Common myeloid progenitor, CD34-positive (primary cell): ENCODE measurements at regions not wholly inside any gene's neighbourhood (a gene's known extent, or its start where the extent isn't known, plus 50 kb on each side); places are given as distances from the start of the nearest gene placed in this dataset.

Source experiments
- CTCF ChIA-PET: fragments of 350-600 bp; sonication (Branson Sonifier 250); formaldehyde crosslinking; loops from one replicate; lab custom pipeline; 2021; ENCODE audit warnings: antibody characterized with exemption; lab: Charles Lee
- POLR2A ChIA-PET: fragments of 350-600 bp; sonication (Branson Sonifier 250); formaldehyde crosslinking; loops from one replicate; lab custom pipeline; 2021; ENCODE audit warnings: antibody characterized with exemption; lab: Charles Lee
- DNase-seq, 3 donors: peaks; one replicate each; pipeline versions ENCODE4 v3.0.0 to v3.0.0-alpha.2; 2013
- H3K27ac ChIP-seq, 2 experiments: 1 replicate in 1 of 2; 2 replicates in 1 of 2; pipeline ENCODE4 v1.7.0; 2013; ENCODE audit warnings: inconsistent platforms in 2 of 2, low read length in 2 of 2, mild to moderate bottlenecking in 2 of 2, low read depth in 1 of 2, moderate library complexity in 1 of 2; ENCODE audit not compliant: severe bottlenecking in 2 of 2, insufficient read depth in 1 of 2, poor library complexity in 1 of 2
- H3K27me3 ChIP-seq, 5 experiments: replicated peaks in 2 of 5; 1 replicate in 3 of 5; 2 replicates in 2 of 5; pipeline versions ENCODE4 v1.6.1 to v1.7.0; 2013; ENCODE audit warnings: low read length in 4 of 5, mild to moderate bottlenecking in 2 of 5, moderate library complexity in 2 of 5, inconsistent platforms in 1 of 5; ENCODE audit not compliant: insufficient read depth in 5 of 5, control insufficient read depth in 4 of 5
- H3K36me3 ChIP-seq, 4 experiments: 1 replicate in 2 of 4; 2 replicates in 2 of 4; pipeline versions ENCODE4 v1.6.1 to v1.7.0; 2013; ENCODE audit warnings: low read length in 3 of 4, control low read depth in 1 of 4, mild to moderate bottlenecking in 1 of 4; ENCODE audit not compliant: control insufficient read depth in 4 of 4, insufficient read depth in 4 of 4
- H3K4me1 ChIP-seq, 4 experiments: 1 replicate in 3 of 4; 2 replicates in 1 of 4; pipeline versions ENCODE4 v1.6.1 to v1.7.1; 2013; ENCODE audit warnings: low read length in 3 of 4, mild to moderate bottlenecking in 3 of 4, control low read depth in 1 of 4, inconsistent platforms in 1 of 4, moderate library complexity in 1 of 4; ENCODE audit not compliant: control insufficient read depth in 4 of 4, insufficient read depth in 4 of 4; ENCODE audit errors: control extremely low read depth in 1 of 4
- H3K4me3 ChIP-seq, 7 experiments: 1 replicate in 4 of 7; 2 replicates in 3 of 7; pipeline versions ENCODE4 v1.5.1 to v1.7.0; 2013; ENCODE audit warnings: mild to moderate bottlenecking in 7 of 7, low read length in 6 of 7, moderate library complexity in 6 of 7, inconsistent platforms in 2 of 7, low read depth in 2 of 7, control low read depth in 1 of 7; ENCODE audit not compliant: insufficient read depth in 4 of 7, control insufficient read depth in 1 of 7; ENCODE audit errors: extremely low read depth in 1 of 7
- H3K9me3 ChIP-seq, 5 experiments: 1 replicate in 4 of 5; 2 replicates in 1 of 5; pipeline versions ENCODE4 v1.6.1 to v1.7.1; 2013; ENCODE audit warnings: low read length in 4 of 5, mild to moderate bottlenecking in 2 of 5, inconsistent platforms in 1 of 5, low read depth in 1 of 5, moderate library complexity in 1 of 5; ENCODE audit not compliant: control insufficient read depth in 4 of 5, insufficient read depth in 2 of 5; ENCODE audit errors: control extremely low read depth in 1 of 5
- whole genome bisulfite sequencing: methylation state at CpG from one replicate; pipeline ENCODE4 v1.1.5; 2013; ENCODE audit not compliant: insufficient coverage; 5-methylcytosine and 5-hydroxymethylcytosine counted together

DNA sequence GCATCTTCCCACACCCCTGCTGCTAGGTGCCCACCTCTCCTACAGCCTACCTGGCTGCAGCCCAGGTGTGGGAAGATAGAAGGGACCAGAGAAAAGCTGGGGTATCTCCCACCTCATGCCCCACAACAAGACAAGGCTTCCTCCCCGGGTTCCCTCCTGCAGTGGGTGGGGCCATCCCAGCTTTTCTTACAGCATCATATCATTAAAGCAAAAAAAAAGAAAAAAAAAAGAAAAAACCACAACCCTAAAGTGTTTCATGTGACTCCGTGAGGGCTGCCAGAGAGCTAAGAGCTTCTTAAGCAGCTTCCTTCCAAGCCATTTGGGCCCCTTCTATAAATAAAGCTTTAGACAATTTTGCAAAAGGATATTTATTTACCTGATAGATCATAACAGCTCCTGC, 455.4 kb upstream of the TSHZ3 start:
- WGBS = 40% methylated on average over 1 of the region's 2 CpGs
- DNase-seq = peak in 2 of 3 donors; percentile 5 to 17
- Histone ChIP-seq H3K9me3 (no peaks in the 10 kb centered on the region), H3K4me3 (no peak overlapping the region), H3K4me1 (peaks cover 0 to 8% (median 0%) of the 10 kb centered on the region in 4 experiments), H3K27me3 (no peaks in the 10 kb centered on the region), H3K36me3 (no peaks in the 10 kb centered on the region), H3K27ac (no peak overlapping the region)
- POLR2A ChIA-PET = no interaction called here
- CTCF ChIA-PET = interaction anchor here (1.0 kb wide), 1 partner anchor 240 kb away, joined by 4 read pairs; no protein-coding TSS in a partner anchor

DNA sequence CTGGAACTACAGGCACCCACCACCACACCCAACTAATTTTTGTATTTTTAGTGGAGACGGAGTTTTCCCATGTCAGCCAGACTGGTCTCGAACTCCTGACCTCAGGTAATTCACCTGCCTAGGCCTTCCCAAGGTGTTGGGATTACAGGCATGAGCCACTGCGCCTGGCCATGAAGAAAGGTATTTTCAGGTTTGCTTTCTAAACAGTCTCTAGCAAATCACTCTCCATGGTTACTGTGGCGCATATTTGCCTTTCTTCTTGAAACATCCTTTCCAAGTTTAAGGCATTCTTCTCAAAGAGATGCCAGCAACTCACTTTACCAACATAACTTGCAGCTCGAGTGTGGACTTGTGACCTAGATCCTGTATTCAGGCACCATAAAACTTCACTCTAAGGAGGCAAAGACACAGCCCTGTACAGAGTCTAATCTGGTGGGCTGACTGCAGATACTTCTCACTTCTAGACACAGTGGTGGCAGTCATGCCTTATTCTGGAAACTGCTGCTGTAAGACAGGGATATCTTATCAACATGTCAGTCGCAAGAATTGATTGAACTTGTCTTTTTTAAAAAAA, 461.4 kb upstream of the TSHZ3 start:
- no peaks in the 10 kb centered on the region for H3K27me3 ChIP-seq
- POLR2A ChIA-PET = no interaction called here
- WGBS = 97% methylated on average over 3 of the region's 6 CpGs

DNA sequence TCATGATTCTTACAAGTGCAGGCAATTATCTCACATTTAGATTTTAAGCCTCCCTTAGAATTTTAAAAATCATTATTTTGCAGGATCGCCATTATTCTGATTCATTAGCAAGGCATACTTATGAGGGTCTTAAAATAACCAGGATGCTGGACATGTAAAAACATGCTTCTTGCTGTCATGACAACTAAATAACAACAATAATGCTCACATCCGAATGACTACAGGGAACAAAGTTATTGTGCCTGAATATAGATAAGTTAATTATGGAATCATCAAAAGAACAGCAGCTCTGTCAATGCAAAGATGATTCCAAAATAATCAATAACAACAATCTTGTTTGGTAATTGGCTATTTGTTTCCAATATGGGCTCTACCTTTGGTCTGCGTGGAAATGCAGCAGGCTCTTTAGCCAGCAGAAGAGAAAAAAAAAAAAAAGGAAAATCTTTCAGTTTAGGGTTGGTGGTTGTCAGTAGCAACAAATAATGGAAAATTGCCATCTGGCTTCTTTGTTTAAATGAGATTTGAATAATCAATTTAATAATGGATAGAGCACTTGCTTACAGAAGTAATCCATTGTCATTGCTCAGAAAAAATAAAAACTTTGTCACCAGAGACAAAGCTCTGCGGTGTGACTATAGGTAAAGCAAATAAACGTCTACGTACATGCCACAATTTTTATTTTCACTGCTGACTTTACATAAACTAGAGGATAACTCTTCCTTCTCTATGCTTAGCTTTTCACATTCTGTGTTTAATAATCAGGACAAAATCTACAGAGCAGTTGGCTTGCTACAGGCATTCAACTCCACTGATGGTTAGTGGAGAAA, 468.9 kb upstream of the TSHZ3 start:
- Histone ChIP-seq H3K36me3 (no peaks in the 10 kb centered on the region), H3K4me1 (peaks cover 0 to 8% (median 1%) of the 10 kb centered on the region in 4 experiments), H3K4me3 (no peak overlapping the region), H3K27me3 (no peaks in the 10 kb centered on the region), H3K27ac (no peak overlapping the region), H3K9me3 (no peaks in the 10 kb centered on the region)
- WGBS = 100% methylated on average over 1 of the region's 6 CpGs
- CTCF ChIA-PET = no interaction called here
- no peak for DNase-seq
- POLR2A ChIA-PET = no interaction called here

More for the DNA sequence above, 461.4 kb upstream of the TSHZ3 start:
- Histone ChIP-seq H3K4me1 (no peaks in the 10 kb centered on the region), H3K27ac (no peak overlapping the region), H3K9me3 (no peaks in the 10 kb centered on the region), H3K4me3 (no peak overlapping the region), H3K36me3 (no peaks in the 10 kb centered on the region)
- CTCF ChIA-PET = no interaction called here
- no peak for DNase-seq

DNA sequence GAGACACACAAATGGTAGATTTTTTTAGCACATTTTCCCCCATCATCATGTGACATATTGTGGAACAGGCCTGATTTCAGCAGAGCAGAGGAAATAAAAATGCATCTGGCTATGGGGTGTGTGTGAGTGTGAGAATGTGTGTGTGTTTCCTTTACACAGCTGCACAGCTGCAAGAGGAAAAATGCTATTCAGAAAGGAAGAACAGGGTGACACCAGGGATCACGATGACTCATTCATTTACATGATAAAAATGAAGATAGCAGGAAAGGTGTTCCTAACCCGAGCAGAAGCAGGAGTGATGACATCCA, 469.5 kb upstream of the TSHZ3 start:
- no peaks in the 10 kb centered on the region for H3K27me3 ChIP-seq
- H3K27ac ChIP-seq = no peak overlapping the region
- ChIA-PET CTCF (no interaction called here), POLR2A (no interaction called here)
- no peak overlapping the region for H3K4me3 ChIP-seq
- peak in 2 of 3 donors; percentile 10 to 34 for DNase-seq
- H3K4me1 ChIP-seq = peaks cover 0 to 8% (median 1%) of the 10 kb centered on the region in 4 experiments
- H3K36me3 ChIP-seq = no peaks in the 10 kb centered on the region
- WGBS = 0% methylated on average over 2 of the region's 2 CpGs
- no peaks in the 10 kb centered on the region for H3K9me3 ChIP-seq

DNA sequence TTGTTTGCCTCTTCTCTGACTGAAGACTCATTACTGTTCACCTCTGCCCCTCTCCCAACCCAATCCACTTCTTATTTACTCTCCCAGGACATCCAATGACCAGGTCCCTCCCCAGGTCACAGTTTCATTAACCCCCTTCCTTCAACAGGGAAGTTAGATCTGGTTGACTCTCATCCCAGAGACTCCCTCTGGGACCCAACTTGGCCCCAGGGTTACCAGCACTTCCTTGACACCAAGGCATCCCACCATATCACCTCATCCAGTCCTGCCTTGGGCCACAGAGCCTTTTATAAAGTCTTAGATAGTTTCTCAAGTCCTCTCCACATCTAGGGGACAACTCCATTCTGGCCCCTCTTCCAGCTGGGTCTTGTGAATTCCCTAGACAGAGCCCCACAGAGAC, 470.6 kb upstream of the TSHZ3 start:
- no peak overlapping the region for H3K27ac ChIP-seq
- no peaks in the 10 kb centered on the region for H3K36me3 ChIP-seq
- CTCF ChIA-PET = no interaction called here
- POLR2A ChIA-PET = no interaction called here
- peaks cover 0 to 8% (median 1%) of the 10 kb centered on the region in 4 experiments for H3K4me1 ChIP-seq
- no peak overlapping the region for H3K4me3 ChIP-seq
- DNase-seq = no peak
- H3K9me3 ChIP-seq = no peaks in the 10 kb centered on the region
- no peaks in the 10 kb centered on the region for H3K27me3 ChIP-seq

DNA sequence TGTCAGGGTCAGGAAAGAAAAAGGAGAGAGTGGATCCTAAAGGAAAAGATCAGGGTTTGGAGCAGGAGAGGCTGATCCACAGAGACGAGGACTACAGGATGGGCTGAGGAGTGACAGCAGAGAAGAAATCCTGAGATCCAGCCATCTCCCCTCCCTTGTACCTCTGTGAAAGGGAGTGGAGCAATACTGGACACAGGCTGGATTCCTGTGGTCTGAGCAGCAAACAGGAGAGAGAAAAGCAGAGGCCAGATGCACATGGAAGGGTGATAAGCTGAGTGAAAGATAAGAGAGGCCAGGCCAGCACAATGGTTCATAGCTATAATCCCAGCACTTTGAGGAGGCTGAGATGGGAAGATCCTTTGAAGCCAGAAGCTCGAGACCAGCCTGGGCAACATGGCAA, 472.1 kb upstream of the TSHZ3 start:
- Histone ChIP-seq H3K27me3 (no peaks in the 10 kb centered on the region), H3K4me1 (peaks cover 0 to 8% (median 1%) of the 10 kb centered on the region in 4 experiments), H3K9me3 (no peaks in the 10 kb centered on the region), H3K27ac (no peak overlapping the region), H3K4me3 (no peak overlapping the region), H3K36me3 (no peaks in the 10 kb centered on the region)
- ChIA-PET CTCF (no interaction called here), POLR2A (no interaction called here)
- DNase-seq = no peak
- 88% methylated on average over 2 of the region's 2 CpGs for WGBS
